ENCODE measurements at regions not wholly inside any gene's neighbourhood (a gene's known extent, or its start where the extent isn't known, plus 50 kb on each side); places are given as distances from the start of the nearest gene placed in this dataset.

DNA sequence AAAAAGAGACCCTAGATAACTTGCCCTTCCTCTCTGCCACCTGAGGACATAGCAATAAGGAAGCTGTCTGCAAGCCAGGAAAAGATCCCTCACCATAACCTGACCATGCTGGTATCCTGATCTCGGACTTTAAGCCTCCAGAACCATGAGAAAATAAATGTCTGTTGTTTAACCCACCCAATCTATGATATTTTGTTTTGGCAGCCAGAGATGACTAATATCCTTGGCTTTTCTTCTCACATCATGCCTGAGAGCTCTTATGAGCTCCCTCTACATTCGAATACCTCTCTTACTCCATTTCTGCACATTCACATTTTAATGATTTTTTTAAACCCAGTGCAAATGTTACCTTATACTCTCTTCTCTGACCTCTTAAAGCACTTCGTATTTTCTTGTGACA lies 214.0 kb upstream of the CHRM2 start:
- Mint-ChIP-seq H3K27ac (no peak overlapping the region), H3K27me3 (no peaks in the 10 kb centered on the region), H3K9me3 (peaks cover 13 to 44% of the 10 kb centered on the region in 2 donors), H3K4me1 (ENCODE audit: low read depth in 2 of 2) (no peaks in the 10 kb centered on the region), H3K36me3 (ENCODE audit: insufficient read depth) (no peaks in the 10 kb centered on the region), H3K4me3 (no peak overlapping the region)
- no peak for DNase-seq
- ATAC-seq (replicated peaks), result no peak

DNA sequence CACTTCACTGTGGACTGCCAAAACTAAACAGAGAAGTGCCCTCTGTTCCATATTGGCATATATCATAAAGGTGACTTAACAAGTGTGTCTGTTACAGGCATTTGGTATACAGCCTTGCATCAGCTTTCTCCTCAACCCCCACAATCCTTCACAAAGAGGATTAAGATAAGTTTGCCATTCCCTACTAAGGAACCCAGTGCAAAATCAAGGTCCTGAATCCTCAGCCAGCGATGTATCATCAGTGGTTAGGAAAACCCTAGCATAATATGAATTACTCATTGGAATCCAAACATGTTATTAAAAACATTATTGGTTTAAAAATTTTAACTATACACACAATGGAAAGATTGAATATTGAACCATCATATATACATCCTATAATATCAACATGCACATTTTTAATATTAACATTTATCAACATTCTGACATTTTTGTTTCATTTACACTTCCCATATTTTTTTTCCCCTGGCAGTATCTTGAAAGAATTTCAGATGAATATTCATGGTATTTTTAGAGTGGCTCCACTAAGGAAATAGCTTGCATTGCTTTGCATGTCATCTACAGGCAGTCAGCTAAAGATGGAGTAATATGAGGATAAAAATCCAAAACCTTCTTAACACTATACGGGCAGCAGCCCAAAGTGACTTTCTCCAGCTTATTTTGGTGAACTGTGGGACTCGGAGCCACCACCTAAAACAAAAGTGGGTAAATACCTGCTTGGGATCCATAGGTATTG lies 215.6 kb upstream of the CHRM2 start:
- Mint-ChIP-seq H3K4me1 (ENCODE audit: low read depth in 2 of 2) (no peaks in the 10 kb centered on the region), H3K9me3 (peaks cover 13 to 44% of the 10 kb centered on the region in 2 donors), H3K36me3 (ENCODE audit: insufficient read depth) (no peaks in the 10 kb centered on the region), H3K27me3 (no peaks in the 10 kb centered on the region), H3K27ac (no peak overlapping the region), H3K4me3 (no peak overlapping the region)
- no peak for DNase-seq
- no peak for ATAC-seq (replicated peaks)

DNA sequence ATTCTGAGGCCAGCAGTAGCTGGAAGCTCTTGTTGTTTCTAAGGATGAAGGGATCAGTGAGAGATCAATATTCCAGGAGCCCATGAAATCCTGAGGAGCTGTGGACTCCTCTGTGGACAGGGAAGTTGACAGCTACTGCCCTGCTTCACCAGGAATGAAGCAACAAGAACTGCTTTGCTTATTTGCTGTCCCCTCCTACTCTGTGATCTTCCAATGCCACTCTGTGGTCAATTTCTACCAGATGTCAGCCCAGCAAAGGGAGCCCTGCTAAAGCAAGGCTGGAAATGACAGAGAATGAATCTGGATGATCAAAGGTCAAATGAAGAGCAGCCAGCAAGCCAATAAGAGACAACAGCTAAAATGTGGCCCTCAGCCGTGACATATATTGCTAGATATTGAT lies 227.5 kb upstream of the CHRM2 start:
- Mint-ChIP-seq H3K27ac (no peak overlapping the region), H3K27me3 (no peaks in the 10 kb centered on the region), H3K36me3 (ENCODE audit: insufficient read depth) (no peaks in the 10 kb centered on the region), H3K4me3 (no peak overlapping the region), H3K9me3 (peaks cover 8 to 17% of the 10 kb centered on the region in 2 donors), H3K4me1 (ENCODE audit: low read depth in 2 of 2) (no peaks in the 10 kb centered on the region)
- ATAC-seq (replicated peaks), result no peak
- DNase-seq, result no peak

DNA sequence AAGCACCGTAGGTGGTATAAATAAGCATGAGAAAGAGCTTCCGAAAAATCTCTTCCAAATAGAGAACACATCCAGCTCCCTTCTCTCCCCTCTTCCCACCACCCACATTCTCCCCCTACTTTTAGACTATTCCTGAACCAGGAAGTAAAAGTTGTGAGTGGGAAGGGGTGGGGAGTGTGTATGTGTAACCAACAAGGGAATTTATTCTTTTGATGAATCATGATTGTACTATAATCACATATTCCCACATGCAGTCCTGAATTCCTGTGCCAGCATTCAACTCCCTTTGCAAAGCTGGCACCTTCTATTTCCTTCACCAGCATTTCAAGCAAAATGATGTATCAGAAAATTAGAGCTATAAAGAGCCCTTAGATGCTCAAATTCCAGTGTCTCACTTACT lies 230.6 kb upstream of the CHRM2 start:
- H3K4me3 Mint-ChIP-seq, result no peak overlapping the region
- no peaks in the 10 kb centered on the region for H3K27me3 Mint-ChIP-seq
- DNase-seq (no peak), ATAC-seq (replicated peaks) (no peak)
- no peak overlapping the region for H3K27ac Mint-ChIP-seq
- no peaks in the 10 kb centered on the region for H3K36me3 Mint-ChIP-seq (ENCODE audit: insufficient read depth)
- peaks cover 4 to 20% of the 10 kb centered on the region in 2 donors for H3K9me3 Mint-ChIP-seq
- H3K4me1 Mint-ChIP-seq (ENCODE audit: low read depth in 2 of 2), result no peaks in the 10 kb centered on the region

DNA sequence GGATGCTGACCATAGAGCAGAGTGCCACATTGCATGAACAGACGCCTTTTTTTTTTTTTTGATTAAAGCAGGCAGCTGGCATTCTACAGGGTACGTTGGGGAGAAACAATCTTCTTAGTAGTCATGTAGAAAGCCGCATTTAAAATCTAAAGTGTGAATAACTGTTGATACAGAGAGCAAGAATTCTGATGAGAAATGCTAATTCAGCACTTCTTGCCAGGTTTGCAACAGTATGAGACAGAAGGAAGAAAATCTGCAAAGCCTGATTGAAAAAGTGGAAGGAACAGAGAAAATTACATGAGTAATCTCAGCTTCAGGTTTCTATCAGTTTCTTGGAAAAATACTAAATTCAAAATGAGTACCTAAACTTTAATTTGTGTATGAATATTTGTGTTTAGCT lies 232.7 kb upstream of the CHRM2 start:
- ATAC-seq (replicated peaks), result no peak
- no peaks in the 10 kb centered on the region for H3K36me3 Mint-ChIP-seq (ENCODE audit: insufficient read depth)
- no peaks in the 10 kb centered on the region for H3K4me1 Mint-ChIP-seq (ENCODE audit: low read depth in 2 of 2)
- H3K27ac Mint-ChIP-seq, result no peak overlapping the region
- H3K4me3 Mint-ChIP-seq, result no peak overlapping the region
- no peaks in the 10 kb centered on the region for H3K27me3 Mint-ChIP-seq
- H3K9me3 Mint-ChIP-seq, result peaks cover 7 to 28% of the 10 kb centered on the region in 2 donors
- no peak for DNase-seq

DNA sequence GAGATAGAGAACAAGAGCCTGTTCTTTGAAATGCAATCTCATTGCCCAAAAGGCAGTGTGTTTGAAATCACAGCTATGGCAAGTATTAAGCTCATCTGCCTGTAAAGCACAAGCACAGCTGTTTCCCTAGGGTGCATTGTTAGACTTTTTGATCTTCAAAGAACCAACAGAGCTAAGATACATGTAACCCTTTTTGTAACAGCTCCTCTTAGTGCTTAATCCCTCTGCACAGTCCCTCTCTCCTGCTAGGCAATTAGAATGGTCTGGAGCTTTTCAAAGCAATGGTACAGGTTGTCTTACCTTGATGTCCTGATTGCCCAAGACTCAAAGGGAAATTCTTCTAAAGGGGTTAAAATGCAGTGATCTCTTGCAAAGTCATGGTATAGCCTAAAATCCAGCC lies 249.6 kb upstream of the CHRM2 start:
- no peaks in the 10 kb centered on the region for H3K36me3 Mint-ChIP-seq (ENCODE audit: insufficient read depth)

DNA sequence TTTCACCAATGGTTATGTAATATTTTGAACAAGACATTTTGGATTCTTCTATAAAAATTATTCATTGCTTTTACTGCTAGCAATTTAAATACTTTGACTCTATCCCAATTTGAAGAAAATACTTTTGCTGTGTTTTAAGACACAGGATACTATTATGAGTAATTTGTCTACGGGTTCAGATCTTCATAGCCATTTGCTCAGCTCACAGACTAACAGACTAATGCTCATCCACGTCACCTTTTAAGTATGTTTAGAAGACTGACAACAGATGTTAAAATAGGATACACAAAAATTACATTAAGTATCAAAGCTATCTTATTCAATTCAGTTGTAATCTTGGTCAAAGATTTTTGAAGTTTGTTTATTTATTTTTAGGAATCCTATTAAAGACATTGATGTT lies 251.3 kb upstream of the CHRM2 start:
- no peak overlapping the region for H3K4me3 Mint-ChIP-seq
- ATAC-seq (replicated peaks), result no peak
- no peaks in the 10 kb centered on the region for H3K36me3 Mint-ChIP-seq (ENCODE audit: insufficient read depth)
- no peaks in the 10 kb centered on the region for H3K27me3 Mint-ChIP-seq
- no peaks in the 10 kb centered on the region for H3K4me1 Mint-ChIP-seq (ENCODE audit: low read depth in 2 of 2)
- H3K27ac Mint-ChIP-seq, result no peak overlapping the region
- DNase-seq, result no peak
- H3K9me3 Mint-ChIP-seq, result peaks cover 18 to 23% of the 10 kb centered on the region in 2 donors

More for the DNA sequence above, 249.6 kb upstream of the CHRM2 start:
- no peaks in the 10 kb centered on the region for H3K4me1 Mint-ChIP-seq (ENCODE audit: low read depth in 2 of 2)
- H3K9me3 Mint-ChIP-seq, result peaks cover 6 to 8% of the 10 kb centered on the region in 2 donors
- DNase-seq, result no peak
- no peaks in the 10 kb centered on the region for H3K27me3 Mint-ChIP-seq
- no peak overlapping the region for H3K27ac Mint-ChIP-seq
- H3K4me3 Mint-ChIP-seq, result no peak overlapping the region
- no peak for ATAC-seq (replicated peaks)

DNA sequence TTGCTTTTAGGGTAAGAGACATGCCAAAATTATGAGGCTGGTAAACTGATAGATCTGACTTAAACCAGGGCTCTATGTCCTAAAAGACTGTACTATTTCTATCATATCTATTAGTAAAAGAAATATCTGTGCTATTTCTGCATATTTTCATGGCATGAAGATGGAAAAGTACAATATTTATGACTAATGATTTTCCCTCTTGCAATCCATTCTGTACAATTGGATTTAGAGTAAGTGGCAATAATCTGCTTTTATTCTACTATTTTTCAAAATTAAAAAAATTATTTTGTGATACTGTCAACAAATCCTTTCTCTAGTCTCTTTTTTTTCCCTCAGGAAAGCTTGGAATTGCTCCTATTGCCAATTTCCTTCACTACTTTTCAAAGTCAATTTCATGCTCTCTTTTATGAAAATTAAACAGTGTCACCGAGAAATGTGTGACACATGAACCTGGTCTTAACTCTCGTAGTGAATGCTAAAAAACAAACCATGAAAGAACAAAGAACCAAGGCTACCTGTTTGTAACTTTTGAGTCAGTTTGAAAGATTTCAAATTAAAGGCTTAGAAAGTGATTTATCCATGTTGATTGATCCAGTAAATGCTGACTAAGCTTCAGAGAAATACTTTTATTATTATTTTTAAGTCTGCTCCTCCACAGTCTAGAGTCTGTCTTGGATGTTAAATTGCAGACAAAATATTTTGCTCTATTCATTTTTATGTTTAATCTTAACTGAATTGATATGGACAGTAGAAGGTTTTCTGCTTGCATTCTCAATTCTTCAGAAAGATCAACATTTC lies 262.7 kb upstream of the CHRM2 start:
- Mint-ChIP-seq H3K9me3 (peaks cover 8 to 20% of the 10 kb centered on the region in 2 donors), H3K4me1 (ENCODE audit: low read depth in 2 of 2) (no peaks in the 10 kb centered on the region), H3K27ac (no peak overlapping the region), H3K4me3 (no peak overlapping the region), H3K36me3 (ENCODE audit: insufficient read depth) (no peaks in the 10 kb centered on the region), H3K27me3 (no peaks in the 10 kb centered on the region)
- no peak for ATAC-seq (replicated peaks)
- DNase-seq, result no peak

DNA sequence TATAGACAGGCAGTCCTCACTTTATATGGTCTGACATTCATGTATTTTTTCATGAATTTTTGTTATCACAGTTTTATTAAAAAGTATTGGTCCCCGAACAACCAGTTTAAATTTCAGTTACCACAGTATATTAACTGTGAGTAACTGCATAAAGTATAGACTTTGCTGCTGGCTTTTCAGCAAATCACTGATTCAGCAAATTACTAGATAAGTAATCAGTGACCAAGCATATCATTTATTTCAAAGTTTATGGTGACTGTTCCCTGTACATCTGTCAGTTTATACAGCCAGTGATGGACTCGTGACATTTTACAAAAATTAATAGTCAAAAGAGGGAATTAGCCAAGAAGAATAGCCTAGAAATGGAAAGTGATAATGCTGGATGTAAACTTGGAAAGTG lies 266.7 kb upstream of the CHRM2 start:
- no peak overlapping the region for H3K4me3 Mint-ChIP-seq
- H3K36me3 Mint-ChIP-seq (ENCODE audit: insufficient read depth), result no peaks in the 10 kb centered on the region
- no peaks in the 10 kb centered on the region for H3K4me1 Mint-ChIP-seq (ENCODE audit: low read depth in 2 of 2)
- no peak for ATAC-seq (replicated peaks)
- no peak for DNase-seq
- H3K27ac Mint-ChIP-seq, result no peak overlapping the region
- H3K9me3 Mint-ChIP-seq, result peaks cover 13% of the 10 kb centered on the region in 2 donors
- no peaks in the 10 kb centered on the region for H3K27me3 Mint-ChIP-seq

DNA sequence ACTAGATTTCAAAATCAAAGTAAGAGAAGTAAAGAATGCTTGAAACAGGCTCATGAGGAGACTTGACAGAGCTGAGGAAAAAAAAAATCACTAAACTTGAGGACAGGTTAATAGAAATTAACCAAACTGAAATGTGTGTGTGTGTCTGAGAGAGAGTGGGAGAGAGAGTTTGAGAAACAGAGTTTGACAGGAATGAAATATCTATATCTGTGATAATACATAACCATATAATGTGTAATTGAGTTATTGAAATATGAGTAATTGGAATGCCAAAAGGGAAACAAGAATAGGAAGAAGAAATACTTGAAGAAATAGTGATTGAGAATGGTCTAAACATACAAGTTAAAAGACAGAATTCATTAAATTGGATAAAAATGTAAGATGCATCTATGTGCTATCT lies 268.0 kb upstream of the CHRM2 start:
- Mint-ChIP-seq H3K27me3 (no peaks in the 10 kb centered on the region), H3K4me3 (no peak overlapping the region), H3K4me1 (ENCODE audit: low read depth in 2 of 2) (no peaks in the 10 kb centered on the region), H3K9me3 (peaks cover 13% of the 10 kb centered on the region in 2 donors), H3K27ac (no peak overlapping the region), H3K36me3 (ENCODE audit: insufficient read depth) (no peaks in the 10 kb centered on the region)
- ATAC-seq (replicated peaks) (no peak), DNase-seq (no peak)

DNA sequence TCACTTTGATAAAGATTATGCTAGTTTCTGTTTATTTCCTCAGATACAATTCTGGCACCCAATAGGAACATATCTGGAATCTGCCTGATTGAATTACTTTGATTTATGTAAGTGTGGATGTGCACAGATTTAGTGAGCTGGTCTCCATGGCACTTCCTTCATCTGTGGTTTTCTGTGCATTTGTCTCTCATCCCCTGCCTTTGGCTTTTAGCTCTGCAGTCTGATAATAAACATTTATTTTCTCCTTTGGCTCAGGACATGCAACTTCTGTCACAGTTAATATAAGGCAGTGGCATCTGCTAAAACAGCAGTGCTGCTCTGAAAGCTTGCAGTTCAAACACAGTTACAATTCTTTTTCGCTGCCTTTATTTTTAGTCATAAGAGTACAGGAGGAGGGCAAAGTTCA lies 273.7 kb upstream of the CHRM2 start:
- H3K9me3 Mint-ChIP-seq, result peaks cover 0 to 7% of the 10 kb centered on the region in 2 donors
- DNase-seq (no peak), ATAC-seq (replicated peaks) (no peak)
- H3K27ac Mint-ChIP-seq, result no peak overlapping the region
- H3K4me3 Mint-ChIP-seq, result no peak overlapping the region
- H3K4me1 Mint-ChIP-seq (ENCODE audit: low read depth in 2 of 2), result no peaks in the 10 kb centered on the region
- no peaks in the 10 kb centered on the region for H3K36me3 Mint-ChIP-seq (ENCODE audit: insufficient read depth)
- no peaks in the 10 kb centered on the region for H3K27me3 Mint-ChIP-seq

DNA sequence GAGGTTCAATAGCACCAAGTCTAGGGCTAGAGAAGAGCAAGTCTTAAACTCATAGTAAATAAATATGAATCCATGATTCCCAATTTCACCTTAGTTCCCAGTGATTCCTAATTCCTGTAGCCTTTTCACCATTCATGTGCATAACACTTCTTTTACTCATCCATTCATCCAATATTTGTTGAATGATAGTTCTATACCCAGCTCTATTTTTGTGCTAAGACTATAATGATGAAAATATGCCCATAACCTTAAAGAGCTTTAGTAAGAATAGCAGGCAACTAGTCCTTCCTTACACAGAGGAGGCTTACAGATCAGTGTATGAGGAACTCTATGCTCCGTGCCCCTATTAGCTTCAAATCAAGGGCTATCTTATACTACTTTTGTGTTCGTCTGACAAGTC lies 280.2 kb upstream of the CHRM2 start:
- Mint-ChIP-seq H3K27me3 (no peaks in the 10 kb centered on the region), H3K4me3 (no peak overlapping the region), H3K27ac (no peak overlapping the region), H3K4me1 (ENCODE audit: low read depth in 2 of 2) (no peaks in the 10 kb centered on the region), H3K9me3 (peaks cover 4 to 9% of the 10 kb centered on the region in 2 donors), H3K36me3 (ENCODE audit: insufficient read depth) (no peaks in the 10 kb centered on the region)
- ATAC-seq (replicated peaks), result no peak
- DNase-seq, result no peak

DNA sequence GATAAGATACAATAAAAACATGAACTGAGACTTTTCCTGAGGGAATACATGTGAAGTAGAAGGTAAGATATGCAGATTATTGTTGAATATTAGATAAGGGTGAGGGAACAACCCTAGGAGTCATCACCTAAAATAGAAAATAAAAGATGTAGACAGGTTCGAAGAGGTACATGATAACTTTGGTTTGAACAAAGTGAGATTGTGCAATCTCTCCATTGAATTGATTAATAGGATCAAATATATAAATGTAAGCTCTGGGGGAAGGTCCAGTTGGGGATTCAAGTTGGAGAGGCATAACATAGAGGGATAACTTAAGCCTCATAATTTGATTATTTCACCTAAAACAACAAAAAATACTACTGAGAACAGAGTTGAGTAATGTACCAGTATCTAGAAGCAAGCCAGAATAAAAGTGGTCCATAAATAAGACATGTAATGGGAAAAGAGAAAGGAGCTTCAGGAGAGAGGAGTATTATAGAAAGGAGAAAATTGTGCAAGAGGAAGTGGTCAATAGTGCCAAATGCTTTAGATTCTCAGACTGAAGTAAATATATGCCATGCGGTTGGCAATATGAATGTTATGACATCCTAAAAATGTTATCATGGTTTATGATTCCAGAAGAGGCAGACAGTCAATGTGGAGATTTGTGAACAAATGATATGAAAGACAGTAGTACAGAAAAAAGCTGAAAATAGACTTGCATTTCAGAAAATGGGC lies 282.3 kb upstream of the CHRM2 start:
- H3K4me1 Mint-ChIP-seq (ENCODE audit: low read depth in 2 of 2), result no peaks in the 10 kb centered on the region
- no peak overlapping the region for H3K27ac Mint-ChIP-seq
- no peaks in the 10 kb centered on the region for H3K27me3 Mint-ChIP-seq
- H3K9me3 Mint-ChIP-seq, result peaks cover 4 to 9% of the 10 kb centered on the region in 2 donors
- ATAC-seq (replicated peaks), result no peak
- H3K4me3 Mint-ChIP-seq, result no peak overlapping the region
- H3K36me3 Mint-ChIP-seq (ENCODE audit: insufficient read depth), result no peaks in the 10 kb centered on the region
- no peak for DNase-seq

DNA sequence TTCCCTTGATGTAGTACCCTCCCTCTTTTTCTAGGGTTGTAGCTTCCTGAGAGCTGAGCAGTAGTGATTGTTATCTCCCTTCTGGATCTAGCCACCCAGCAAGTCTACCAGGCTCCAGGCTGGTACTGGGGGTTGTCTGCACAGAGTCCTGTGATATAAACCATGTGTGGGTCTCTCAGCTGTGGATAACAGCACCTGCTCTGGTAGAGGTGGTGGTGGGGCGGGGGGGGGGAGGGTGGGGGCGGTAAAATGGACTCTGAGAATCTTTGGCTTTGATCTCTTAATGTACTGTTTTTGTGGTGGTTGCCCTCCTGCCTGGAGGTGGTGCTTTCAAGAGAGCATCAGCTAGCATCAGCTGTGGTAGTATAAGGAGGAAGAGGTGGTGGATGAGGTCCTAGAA lies 302.0 kb upstream of the CHRM2 start:
- Mint-ChIP-seq H3K9me3 (peaks cover 16 to 18% of the 10 kb centered on the region in 2 donors), H3K4me3 (no peak overlapping the region), H3K27ac (no peak overlapping the region), H3K27me3 (no peaks in the 10 kb centered on the region), H3K36me3 (ENCODE audit: insufficient read depth) (no peaks in the 10 kb centered on the region), H3K4me1 (ENCODE audit: low read depth in 2 of 2) (no peaks in the 10 kb centered on the region)
- ATAC-seq (replicated peaks) (no peak), DNase-seq (no peak)
